Ovary (tissue), 7 donors: ENCODE measurements at regions not wholly inside any gene's neighbourhood (a gene's known extent, or its start where the extent isn't known, plus 50 kb on each side); places are given as distances from the start of the nearest gene placed in this dataset.

ENCODE experiments used
- DNase-seq, 5 donors: peaks; one replicate each; pipeline ENCODE4 v3.0.0-alpha.2; 2019 to 2020
- H3K27ac ChIP-seq, 2 donors: fragments of 200-600 bp; one replicate each; pipeline versions ENCODE4 v1.5.1 to v1.8.0; 2019 to 2022
- H3K27me3 ChIP-seq: fragments of 200-600 bp; one replicate; pipeline ENCODE4 v1.8.0; 2022
- H3K36me3 ChIP-seq: fragments of 200-600 bp; sonication (generic); one replicate; pipeline ENCODE4 v1.5.1; 2019
- H3K4me1 ChIP-seq: one replicate; pipeline ENCODE4 v1.8.1; 2013; ENCODE audit warnings: mild to moderate bottlenecking, moderate library complexity; ENCODE audit not compliant: insufficient read depth
- H3K4me3 ChIP-seq: fragments of 200-600 bp; sonication (generic); one replicate; pipeline ENCODE4 v1.5.1; 2017
- H3K9me3 ChIP-seq, 2 donors: fragments of 200-600 bp in 1 of 2; sonication (generic) in 1 of 2; one replicate each; pipeline versions ENCODE4 v1.5.1 to v1.8.1; 2013 to 2019; ENCODE audit warnings: mild to moderate bottlenecking in 1 of 2, moderate library complexity in 1 of 2
- CTCF ChIP-seq, 3 donors: fragments of 450-650 bp in 2 of 3; fragments of 200-600 bp in 1 of 3; IDR thresholded peaks; one replicate each; pipeline versions ENCODE4 v1.5.1 to v1.8.0; 2016 to 2022; ENCODE audit warnings: antibody characterized with exemption in 3 of 3, mild to moderate bottlenecking in 1 of 3
- EP300 ChIP-seq: sonication (generic); formaldehyde crosslinking; IDR thresholded peaks from one replicate; pipeline ENCODE4 v1.6.1; 2017; ENCODE audit warnings: antibody characterized with exemption
- POLR2A ChIP-seq: fragments of 450-650 bp; IDR thresholded peaks from one replicate; pipeline ENCODE4 v1.6.1; 2017; ENCODE audit warnings: antibody characterized with exemption, mild to moderate bottlenecking, moderate library complexity
- WGBS, 3 donors: extraction: QIAGEN DNeasy Blood & Tissue Kit in 1 of 3; methylation state at CpG; one replicate each; pipeline versions ENCODE4 v1.1.5 to v1.1.7; 2013 to 2017; 5-methylcytosine and 5-hydroxymethylcytosine counted together
- intact Hi-C, 4 donors: fragments of 100-400 bp; cut with DNase I; formaldehyde crosslinking; loops; one replicate each; pipeline versions ENCODE4 v1.11.0 to v1.15.1; 2022 to 2023
- donor health status: DM: no; HTN: no; CAD: no; lungs with moderate emphysema.
- donor health status: DM: no; HTN: no; CAD: no.
- donor health status: Bipolar disorder and iron deficiency.
- donor health status: DM: no; HTN: no; CAD: no.
- donor health status: DM: yes; HTN: yes; CAD: no.

GRCh38 chr4:152259866-152260265 lies 276.0 kb downstream of the FBXW7 start:
- H3K4me1 ChIP-seq, result no peaks in the 10 kb centered on the region
- 55 to 75% (median 65%) methylated on average over 1 of the region's 1 CpG for WGBS, 3 donors
- H3K36me3 ChIP-seq, result no peaks in the 10 kb centered on the region
- TF ChIP-seq EP300 (no peak), POLR2A (no peak), CTCF (IDR thresholded peaks at IDR 0.05) (no peak)
- no peak overlapping the region for H3K4me3 ChIP-seq
- no peaks in the 10 kb centered on the region for H3K9me3 ChIP-seq
- H3K27me3 ChIP-seq, result no peaks in the 10 kb centered on the region
- intact Hi-C loops, result no loop called here
- DNase-seq, result no peak
- no peak overlapping the region for H3K27ac ChIP-seq

- Histone ChIP-seq H3K27ac (no peak overlapping the region), H3K36me3 (no peaks in the 10 kb centered on the region), H3K27me3 (no peaks in the 10 kb centered on the region), H3K9me3 (no peaks in the 10 kb centered on the region), H3K4me1 (no peaks in the 10 kb centered on the region), H3K4me3 (no peak overlapping the region)
- DNase-seq, result no peak
- WGBS, 3 donors, result 44 to 48% (median 47%) methylated on average over 8 of the region's 8 CpGs
- intact Hi-C loops, result no loop called here
- TF ChIP-seq POLR2A, result no peak
- TF ChIP-seq EP300, result no peak
- no peak for TF ChIP-seq CTCF (IDR thresholded peaks at IDR 0.05)
Observed at GRCh38 chr4:152258804-152259708, 276.8 kb downstream of the FBXW7 start.

DNA sequence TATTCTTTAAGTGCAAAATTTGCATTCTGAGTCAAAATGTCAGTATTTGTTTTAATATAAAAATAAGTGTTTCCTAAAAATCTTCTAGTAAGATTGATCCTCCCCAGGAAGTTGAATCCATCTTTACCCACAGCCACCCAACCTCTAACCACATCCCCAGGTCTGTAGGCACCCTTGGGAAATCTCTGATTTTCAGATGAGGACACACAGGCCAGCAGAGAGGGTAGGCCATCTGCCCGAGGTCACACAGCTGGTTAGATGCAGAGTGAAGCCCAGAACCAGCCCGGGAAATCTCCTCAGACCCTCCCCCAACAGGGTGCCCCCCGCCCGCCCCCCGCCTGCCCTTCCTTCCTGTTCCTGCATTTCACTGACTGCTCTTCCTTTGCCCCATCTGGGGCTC lies 277.5 kb downstream of the FBXW7 start:
- no peaks in the 10 kb centered on the region for H3K4me1 ChIP-seq
- intact Hi-C loops, result no loop called here
- no peaks in the 10 kb centered on the region for H3K36me3 ChIP-seq
- H3K4me3 ChIP-seq, result no peak overlapping the region
- H3K9me3 ChIP-seq, result no peaks in the 10 kb centered on the region
- no peak overlapping the region for H3K27ac ChIP-seq
- no peak for TF ChIP-seq CTCF (IDR thresholded peaks at IDR 0.05)
- no peak for TF ChIP-seq EP300
- no peak for TF ChIP-seq POLR2A
- H3K27me3 ChIP-seq, result no peaks in the 10 kb centered on the region
- DNase-seq, result no peak
- WGBS, 3 donors, result 56 to 65% (median 57%) methylated on average over 5 of the region's 5 CpGs

DNA sequence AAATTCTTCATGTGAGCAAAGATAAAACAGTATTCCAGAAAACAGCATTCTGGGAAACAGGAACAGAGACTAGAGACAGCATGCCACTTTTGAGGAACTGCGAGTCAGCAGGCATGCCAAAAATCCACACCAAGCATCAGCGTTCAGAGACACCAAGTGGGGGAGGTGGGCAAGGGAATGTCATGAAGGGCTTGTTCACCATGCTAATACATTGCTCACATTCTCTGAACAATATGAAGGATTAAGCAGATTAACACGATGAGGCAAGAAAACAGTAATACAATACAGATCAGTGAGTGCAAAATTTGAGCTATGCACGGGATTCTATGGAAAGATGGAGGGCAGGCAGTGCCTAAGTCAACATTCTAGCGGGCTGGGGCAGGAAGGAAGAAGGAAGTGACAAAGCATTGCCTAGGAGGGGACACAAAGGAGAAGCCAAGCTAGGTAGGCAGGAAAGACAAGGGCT lies 278.3 kb downstream of the FBXW7 start:
- DNase-seq, result no peak

More for the DNA sequence above, 278.3 kb downstream of the FBXW7 start:
- Histone ChIP-seq H3K27me3 (no peaks in the 10 kb centered on the region), H3K9me3 (no peaks in the 10 kb centered on the region), H3K4me3 (no peak overlapping the region), H3K27ac (no peak overlapping the region), H3K4me1 (no peaks in the 10 kb centered on the region), H3K36me3 (no peaks in the 10 kb centered on the region)
- intact Hi-C loops, result no loop called here
- WGBS, 3 donors, result 51 to 55% (median 52%) methylated on average over 5 of the region's 5 CpGs
- no peak for TF ChIP-seq POLR2A
- TF ChIP-seq EP300, result no peak
- TF ChIP-seq CTCF (IDR thresholded peaks at IDR 0.05), result no peak
